CD4-positive, alpha-beta T cell (primary cell): ENCODE measurements at regions not wholly inside any gene's neighbourhood (a gene's known extent, or its start where the extent isn't known, plus 50 kb on each side); places are given as distances from the start of the nearest gene placed in this dataset.

Source experiments
- ATAC-seq: fragments of 200-7000 bp; cut with Tn5 transposase; one replicate; pipeline ENCODE4 v1.10.0; 2022; ENCODE audit warnings: mild to moderate bottlenecking; ENCODE audit not compliant: poor library complexity
- CTCF ChIA-PET: fragments of 350-600 bp; sonication (Branson Sonifier 250); formaldehyde crosslinking; loops from one replicate; lab custom pipeline; 2021; ENCODE audit warnings: antibody characterized with exemption, inconsistent platforms; lab: Charles Lee
- POLR2A ChIA-PET: fragments of 350-600 bp; sonication (Branson Sonifier 250); formaldehyde crosslinking; loops from one replicate; lab custom pipeline; 2021; ENCODE audit warnings: antibody characterized with exemption, inconsistent platforms; lab: Charles Lee
- DNase-seq, 14 experiments: peaks; one replicate each; pipeline ENCODE4 v3.0.0-alpha.2; 2013 to 2020; ENCODE audit warnings: mixed read lengths in 2 of 14
- H3K27ac ChIP-seq, 2 donors: one replicate each; pipeline versions ENCODE4 v1.5.1 to v1.7.0; 2013; ENCODE audit warnings: low read length in 2 of 2, low read depth in 1 of 2, mild to moderate bottlenecking in 1 of 2
- H3K27me3 ChIP-seq, 2 experiments: 1 replicate in 1 of 2; 2 replicates in 1 of 2; pipeline versions ENCODE4 v1.6.1 to v1.7.0; 2013; ENCODE audit warnings: low read length in 2 of 2, control low read depth in 1 of 2, mild to moderate bottlenecking in 1 of 2, moderate library complexity in 1 of 2; ENCODE audit not compliant: insufficient read depth in 2 of 2, control insufficient read depth in 1 of 2
- H3K36me3 ChIP-seq: one replicate; pipeline ENCODE4 v1.6.1; 2013; ENCODE audit warnings: low read length, control low read depth; ENCODE audit not compliant: insufficient read depth
- H3K4me1 ChIP-seq: one replicate; pipeline ENCODE4 v1.6.1; 2013; ENCODE audit warnings: low read length, control low read depth; ENCODE audit not compliant: insufficient read depth
- H3K4me3 ChIP-seq: one replicate; pipeline ENCODE4 v1.5.1; 2013; ENCODE audit warnings: mild to moderate bottlenecking, low read length, moderate library complexity
- H3K9me3 ChIP-seq, 2 experiments: 1 replicate in 1 of 2; 2 replicates in 1 of 2; pipeline versions ENCODE4 v1.6.1 to v1.7.0; 2013; ENCODE audit warnings: low read length in 2 of 2, mild to moderate bottlenecking in 2 of 2, control low read depth in 1 of 2, moderate library complexity in 1 of 2; ENCODE audit not compliant: control insufficient read depth in 1 of 2, insufficient read depth in 1 of 2
- H3K27ac Mint-ChIP-seq: one replicate; pipeline ENCODE4 v1.8.0; 2020; ENCODE audit warnings: mixed read lengths
- H3K27me3 Mint-ChIP-seq: one replicate; pipeline ENCODE4 v1.8.0; 2021; ENCODE audit warnings: mixed read lengths
- H3K36me3 Mint-ChIP-seq: one replicate; pipeline ENCODE4 v1.8.0; 2021; ENCODE audit warnings: low read depth, mixed read lengths
- H3K4me1 Mint-ChIP-seq: one replicate; pipeline ENCODE4 v1.8.0; 2021; ENCODE audit warnings: low read depth, mixed read lengths
- H3K4me3 Mint-ChIP-seq: one replicate; pipeline ENCODE4 v1.8.0; 2020; ENCODE audit warnings: mild to moderate bottlenecking, mixed read lengths
- H3K9me3 Mint-ChIP-seq: one replicate; pipeline ENCODE4 v1.8.0; 2020; ENCODE audit warnings: mixed read lengths
- intact Hi-C, 2 experiments: fragments of 100-400 bp; cut with DNase I in 1 of 2; cut with micrococcal nuclease in 1 of 2; formaldehyde crosslinking; loops; one replicate each; pipeline versions ENCODE4 v1.15.1 to v1.9.0; 2023 to 2025; cut with DNase I, micrococcal nuclease
- TF ChIP-seq, protein P1 (sequence below): fragments of 200-600 bp; IDR thresholded peaks from one replicate; pipeline ENCODE4 v1.8.0; 2022; ENCODE audit warnings: antibody characterized with exemption, mild to moderate bottlenecking

- H3K9me3 Mint-ChIP-seq, result no peaks in the 10 kb centered on the region
- H3K27ac ChIP-seq, result peak overlapping the region; percentile 24
- H3K36me3 Mint-ChIP-seq, result peaks cover 61% of the 10 kb centered on the region
- H3K27me3 ChIP-seq, result no peaks in the 10 kb centered on the region
- peaks cover 11% of the 10 kb centered on the region for H3K36me3 ChIP-seq
- TF ChIP-seq, protein P1, sequence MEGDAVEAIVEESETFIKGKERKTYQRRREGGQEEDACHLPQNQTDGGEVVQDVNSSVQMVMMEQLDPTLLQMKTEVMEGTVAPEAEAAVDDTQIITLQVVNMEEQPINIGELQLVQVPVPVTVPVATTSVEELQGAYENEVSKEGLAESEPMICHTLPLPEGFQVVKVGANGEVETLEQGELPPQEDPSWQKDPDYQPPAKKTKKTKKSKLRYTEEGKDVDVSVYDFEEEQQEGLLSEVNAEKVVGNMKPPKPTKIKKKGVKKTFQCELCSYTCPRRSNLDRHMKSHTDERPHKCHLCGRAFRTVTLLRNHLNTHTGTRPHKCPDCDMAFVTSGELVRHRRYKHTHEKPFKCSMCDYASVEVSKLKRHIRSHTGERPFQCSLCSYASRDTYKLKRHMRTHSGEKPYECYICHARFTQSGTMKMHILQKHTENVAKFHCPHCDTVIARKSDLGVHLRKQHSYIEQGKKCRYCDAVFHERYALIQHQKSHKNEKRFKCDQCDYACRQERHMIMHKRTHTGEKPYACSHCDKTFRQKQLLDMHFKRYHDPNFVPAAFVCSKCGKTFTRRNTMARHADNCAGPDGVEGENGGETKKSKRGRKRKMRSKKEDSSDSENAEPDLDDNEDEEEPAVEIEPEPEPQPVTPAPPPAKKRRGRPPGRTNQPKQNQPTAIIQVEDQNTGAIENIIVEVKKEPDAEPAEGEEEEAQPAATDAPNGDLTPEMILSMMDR, result no peak
- H3K27ac Mint-ChIP-seq, result peak overlapping the region; percentile 85
- H3K4me3 ChIP-seq, result peak overlapping the region; percentile 67
- ChIA-PET POLR2A (interaction anchor here (0.8 to 4.9 kb wide), 5 partner anchors 42 to 391 kb away, joined by 3 to 259 read pairs (median 5); partner anchors contain the start of genes BOLA1, PLEKHO1 and SF3B4), CTCF (interaction anchor here (1.0 to 2.0 kb wide), 2 partner anchors 42 to 44 kb away, joined by 5 to 7 read pairs; a partner anchor contains a TSS)
- no peaks in the 10 kb centered on the region for H3K9me3 ChIP-seq
- peaks cover 25% of the 10 kb centered on the region for H3K4me1 ChIP-seq
- DNase-seq, result peak in 1 of 14 experiments; percentile 19
- no peaks in the 10 kb centered on the region for H3K27me3 Mint-ChIP-seq
- no peak for ATAC-seq
- peak overlapping the region; percentile 81 for H3K4me3 Mint-ChIP-seq
- H3K4me1 Mint-ChIP-seq, result peaks cover 64% of the 10 kb centered on the region
- intact Hi-C loops, result no loop called here
Measured at GRCh38 chr1:149844650-149845255, 54.6 kb upstream of the BOLA1 start.

GRCh38 chr1:149845416-149845815, 54.0 kb upstream of the BOLA1 start:
- Histone ChIP-seq H3K27me3 (no peaks in the 10 kb centered on the region), H3K4me1 (peaks cover 25% of the 10 kb centered on the region), H3K36me3 (peaks cover 11% of the 10 kb centered on the region), H3K4me3 (peak overlapping the region; percentile 67), H3K9me3 (no peaks in the 10 kb centered on the region), H3K27ac (peak overlapping the region; percentile 24)
- H3K4me1 Mint-ChIP-seq, result peaks cover 68% of the 10 kb centered on the region
- peaks cover 65% of the 10 kb centered on the region for H3K36me3 Mint-ChIP-seq
- peak overlapping the region; percentile 85 for H3K27ac Mint-ChIP-seq
- TF ChIP-seq, protein P1, result no peak
- peak in 2 of 14 experiments; percentile 5 to 8 for DNase-seq
- no peaks in the 10 kb centered on the region for H3K9me3 Mint-ChIP-seq
- ChIA-PET CTCF (interaction anchor here (1.0 kb wide), 1 partner anchor 41 kb away, joined by 5 read pairs; a partner anchor contains a TSS), POLR2A (interaction anchor here (4.9 kb wide), 1 partner anchor 41 kb away, joined by 259 read pairs; a partner anchor contains a TSS)
- intact Hi-C loops, result no loop called here
- peak overlapping the region; percentile 81 for H3K4me3 Mint-ChIP-seq
- H3K27me3 Mint-ChIP-seq, result no peaks in the 10 kb centered on the region
- no peak for ATAC-seq

GRCh38 chr1:149846042-149846441, 53.3 kb upstream of the BOLA1 start:
- Mint-ChIP-seq H3K9me3 (no peaks in the 10 kb centered on the region), H3K36me3 (peaks cover 65% of the 10 kb centered on the region), H3K27ac (peak overlapping the region; percentile 85), H3K4me3 (peak overlapping the region; percentile 81), H3K27me3 (no peaks in the 10 kb centered on the region), H3K4me1 (peaks cover 68% of the 10 kb centered on the region)
- intact Hi-C loops, result no loop called here
- Histone ChIP-seq H3K27me3 (no peaks in the 10 kb centered on the region), H3K9me3 (no peaks in the 10 kb centered on the region), H3K36me3 (peaks cover 11% of the 10 kb centered on the region), H3K4me1 (peaks cover 25% of the 10 kb centered on the region), H3K27ac (peak overlapping the region in 1 of 2 donors; percentile 24), H3K4me3 (peak overlapping the region; percentile 67)
- ATAC-seq, result no peak
- peak in 3 of 14 experiments; percentile 7 to 36 (median 7) for DNase-seq
- TF ChIP-seq, protein P1, result no peak
- CTCF ChIA-PET, result no interaction called here
- POLR2A ChIA-PET, result interaction anchor here (4.9 kb wide), 1 partner anchor 40 kb away, joined by 259 read pairs; a partner anchor contains a TSS
